ENCODE measurements at regions not wholly inside any gene's neighbourhood (a gene's known extent, or its start where the extent isn't known, plus 50 kb on each side); places are given as distances from the start of the nearest gene placed in this dataset.
"Not testable (repeated sequence)": the region's sequence is repeated elsewhere in the genome, so short reads cannot be mapped to it uniquely, and the experiment has no call there.

DNA sequence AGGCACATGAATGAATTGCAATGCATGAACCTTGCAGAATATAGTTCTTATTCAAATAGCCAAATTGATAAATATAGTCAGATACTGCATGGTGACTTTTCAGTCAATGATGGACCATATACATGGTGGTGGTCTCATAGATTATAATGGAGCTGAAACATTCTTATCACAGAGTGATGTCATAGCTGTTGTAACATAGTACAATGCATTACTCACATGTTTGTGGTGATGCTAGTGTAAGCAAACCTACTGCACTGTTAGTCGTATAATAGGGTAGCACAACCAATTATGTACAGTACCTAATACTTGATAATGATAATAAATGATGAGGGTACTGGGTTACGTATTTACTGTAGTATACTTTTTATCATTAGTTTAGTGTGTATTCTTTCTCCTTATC, 280.3 kb downstream of the BCAT1 start:
- no peak overlapping the region for H3K27ac ChIP-seq (ENCODE audit: low read depth, low read length)
- H3K9ac ChIP-seq (ENCODE audit: low read length): no peak overlapping the region
- H3K36me3 ChIP-seq (ENCODE audit: insufficient read depth, low read length): no peaks in the 10 kb centered on the region
- no peaks in the 10 kb centered on the region for H3K27me3 ChIP-seq (ENCODE audit: control insufficient read depth in 1 of 2, insufficient read depth in 2 of 2, low read length in 2 of 2)
- no peaks in the 10 kb centered on the region for H3K9me3 ChIP-seq (ENCODE audit: low read length)
- H3K4me3 ChIP-seq (ENCODE audit: low read depth in 1 of 2, low read length in 2 of 2): no peak overlapping the region
- no peaks in the 10 kb centered on the region for H3K4me1 ChIP-seq (ENCODE audit: insufficient read depth, low read length)

- Histone ChIP-seq H3K9me3 (ENCODE audit: low read length) (no peaks in the 10 kb centered on the region), H3K9ac (ENCODE audit: low read length) (no peak overlapping the region), H3K27ac (ENCODE audit: low read depth, low read length) (no peak overlapping the region), H3K36me3 (ENCODE audit: insufficient read depth, low read length) (no peaks in the 10 kb centered on the region), H3K4me1 (ENCODE audit: insufficient read depth, low read length) (no peaks in the 10 kb centered on the region), H3K4me3 (ENCODE audit: low read depth in 1 of 2, low read length in 2 of 2) (no peak overlapping the region), H3K27me3 (ENCODE audit: control insufficient read depth in 1 of 2, insufficient read depth in 2 of 2, low read length in 2 of 2) (no peaks in the 10 kb centered on the region)
These were observed 284.6 kb downstream of the BCAT1 start for GRCh38 chr12:24664161-24664880.

- H3K27me3 ChIP-seq (ENCODE audit: control insufficient read depth in 1 of 2, insufficient read depth in 2 of 2, low read length in 2 of 2): no peaks in the 10 kb centered on the region
- no peak overlapping the region for H3K27ac ChIP-seq (ENCODE audit: low read depth, low read length)
These were observed 287.2 kb downstream of the BCAT1 start for GRCh38 chr12:24661657-24662096.

GRCh38 chr12:24659016-24659415, 289.9 kb downstream of the BCAT1 start:
- H3K4me3 ChIP-seq (ENCODE audit: low read depth in 1 of 2, low read length in 2 of 2): no peak overlapping the region

More at GRCh38 chr12:24661657-24662096, 287.2 kb downstream of the BCAT1 start:
- H3K36me3 ChIP-seq (ENCODE audit: insufficient read depth, low read length): no peaks in the 10 kb centered on the region
- H3K4me3 ChIP-seq (ENCODE audit: low read depth in 1 of 2, low read length in 2 of 2): no peak overlapping the region
- H3K9me3 ChIP-seq (ENCODE audit: low read length): no peaks in the 10 kb centered on the region
- no peaks in the 10 kb centered on the region for H3K4me1 ChIP-seq (ENCODE audit: insufficient read depth, low read length)
- H3K9ac ChIP-seq (ENCODE audit: low read length): no peak overlapping the region

GRCh38 chr12:24654344-24654743, 294.6 kb downstream of the BCAT1 start:
- not testable (repeated sequence) for H3K27me3 ChIP-seq (ENCODE audit: control insufficient read depth in 1 of 2, insufficient read depth in 2 of 2, low read length in 2 of 2)

More at GRCh38 chr12:24659016-24659415, 289.9 kb downstream of the BCAT1 start:
- Histone ChIP-seq H3K4me1 (ENCODE audit: insufficient read depth, low read length) (no peaks in the 10 kb centered on the region), H3K27me3 (ENCODE audit: control insufficient read depth in 1 of 2, insufficient read depth in 2 of 2, low read length in 2 of 2) (no peaks in the 10 kb centered on the region), H3K9ac (ENCODE audit: low read length) (no peak overlapping the region), H3K27ac (ENCODE audit: low read depth, low read length) (no peak overlapping the region), H3K9me3 (ENCODE audit: low read length) (no peaks in the 10 kb centered on the region), H3K36me3 (ENCODE audit: insufficient read depth, low read length) (no peaks in the 10 kb centered on the region)

GRCh38 chr12:24649634-24650033, 299.3 kb downstream of the BCAT1 start:
- H3K9me3 ChIP-seq (ENCODE audit: low read length): no peaks in the 10 kb centered on the region
- H3K36me3 ChIP-seq (ENCODE audit: insufficient read depth, low read length): no peaks in the 10 kb centered on the region
- no peak overlapping the region for H3K9ac ChIP-seq (ENCODE audit: low read length)
- H3K4me1 ChIP-seq (ENCODE audit: insufficient read depth, low read length): no peaks in the 10 kb centered on the region
- no peak overlapping the region for H3K4me3 ChIP-seq (ENCODE audit: low read depth in 1 of 2, low read length in 2 of 2)
- no peaks in the 10 kb centered on the region for H3K27me3 ChIP-seq (ENCODE audit: control insufficient read depth in 1 of 2, insufficient read depth in 2 of 2, low read length in 2 of 2)
- H3K27ac ChIP-seq (ENCODE audit: low read depth, low read length): no peak overlapping the region

More at GRCh38 chr12:24654344-24654743, 294.6 kb downstream of the BCAT1 start:
- not testable (repeated sequence) for H3K36me3 ChIP-seq (ENCODE audit: insufficient read depth, low read length); H3K27ac ChIP-seq (ENCODE audit: low read depth, low read length); H3K9ac ChIP-seq (ENCODE audit: low read length); H3K4me3 ChIP-seq (ENCODE audit: low read depth in 1 of 2, low read length in 2 of 2); H3K4me1 ChIP-seq (ENCODE audit: insufficient read depth, low read length); H3K9me3 ChIP-seq (ENCODE audit: low read length)

GRCh38 chr12:24649209-24649608, 299.7 kb downstream of the BCAT1 start:
- no peak overlapping the region for H3K9ac ChIP-seq (ENCODE audit: low read length)
- H3K4me3 ChIP-seq (ENCODE audit: low read depth in 1 of 2, low read length in 2 of 2): no peak overlapping the region
- no peaks in the 10 kb centered on the region for H3K27me3 ChIP-seq (ENCODE audit: control insufficient read depth in 1 of 2, insufficient read depth in 2 of 2, low read length in 2 of 2)
- H3K9me3 ChIP-seq (ENCODE audit: low read length): no peaks in the 10 kb centered on the region
- H3K36me3 ChIP-seq (ENCODE audit: insufficient read depth, low read length): no peaks in the 10 kb centered on the region
- H3K4me1 ChIP-seq (ENCODE audit: insufficient read depth, low read length): no peaks in the 10 kb centered on the region
- H3K27ac ChIP-seq (ENCODE audit: low read depth, low read length): no peak overlapping the region

GRCh38 chr12:24645254-24645653, 303.6 kb downstream of the BCAT1 start:
- H3K36me3 ChIP-seq (ENCODE audit: insufficient read depth, low read length): no peaks in the 10 kb centered on the region
- H3K9ac ChIP-seq (ENCODE audit: low read length): no peak overlapping the region
- H3K9me3 ChIP-seq (ENCODE audit: low read length): no peaks in the 10 kb centered on the region
- H3K4me1 ChIP-seq (ENCODE audit: insufficient read depth, low read length): no peaks in the 10 kb centered on the region
- no peak overlapping the region for H3K4me3 ChIP-seq (ENCODE audit: low read depth in 1 of 2, low read length in 2 of 2)
- no peak overlapping the region for H3K27ac ChIP-seq (ENCODE audit: low read depth, low read length)
- no peaks in the 10 kb centered on the region for H3K27me3 ChIP-seq (ENCODE audit: control insufficient read depth in 1 of 2, insufficient read depth in 2 of 2, low read length in 2 of 2)

- H3K9me3 ChIP-seq (ENCODE audit: low read length): no peaks in the 10 kb centered on the region
These were observed 305.5 kb downstream of the BCAT1 start for GRCh38 chr12:24643120-24644119.

GRCh38 chr12:24639641-24640040, 309.3 kb downstream of the BCAT1 start:
- no peaks in the 10 kb centered on the region for H3K27me3 ChIP-seq (ENCODE audit: control insufficient read depth in 1 of 2, insufficient read depth in 2 of 2, low read length in 2 of 2)
- H3K9ac ChIP-seq (ENCODE audit: low read length): no peak overlapping the region
- no peaks in the 10 kb centered on the region for H3K9me3 ChIP-seq (ENCODE audit: low read length)

More at GRCh38 chr12:24643120-24644119, 305.5 kb downstream of the BCAT1 start:
- Histone ChIP-seq H3K27ac (ENCODE audit: low read depth, low read length) (no peak overlapping the region), H3K4me1 (ENCODE audit: insufficient read depth, low read length) (no peaks in the 10 kb centered on the region), H3K9ac (ENCODE audit: low read length) (no peak overlapping the region), H3K36me3 (ENCODE audit: insufficient read depth, low read length) (no peaks in the 10 kb centered on the region), H3K27me3 (ENCODE audit: control insufficient read depth in 1 of 2, insufficient read depth in 2 of 2, low read length in 2 of 2) (no peaks in the 10 kb centered on the region), H3K4me3 (ENCODE audit: low read depth in 1 of 2, low read length in 2 of 2) (no peak overlapping the region)

DNA sequence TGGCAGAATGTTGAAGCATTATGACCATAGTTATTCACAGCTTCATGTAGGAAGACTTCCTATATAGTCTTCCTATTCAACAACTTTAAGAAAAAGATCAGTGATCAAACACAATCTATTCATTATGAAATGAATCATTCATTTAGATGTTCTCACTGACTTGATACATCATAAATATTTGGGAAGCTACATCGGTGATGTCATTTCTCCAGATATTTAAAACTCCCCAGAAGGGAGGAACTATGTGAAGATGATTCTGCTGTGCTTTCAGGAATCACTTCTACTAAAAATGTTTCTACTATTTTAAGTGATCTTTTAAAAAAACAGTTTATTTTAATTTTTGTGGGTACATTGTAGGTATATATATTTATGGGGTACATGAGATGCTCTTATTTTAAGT, 316.4 kb downstream of the BCAT1 start:
- Histone ChIP-seq H3K4me1 (ENCODE audit: insufficient read depth, low read length) (no peaks in the 10 kb centered on the region), H3K9me3 (ENCODE audit: low read length) (no peaks in the 10 kb centered on the region), H3K27me3 (ENCODE audit: control insufficient read depth in 1 of 2, insufficient read depth in 2 of 2, low read length in 2 of 2) (no peaks in the 10 kb centered on the region), H3K36me3 (ENCODE audit: insufficient read depth, low read length) (no peaks in the 10 kb centered on the region), H3K4me3 (ENCODE audit: low read depth in 1 of 2, low read length in 2 of 2) (no peak overlapping the region), H3K27ac (ENCODE audit: low read depth, low read length) (no peak overlapping the region), H3K9ac (ENCODE audit: low read length) (no peak overlapping the region)

More at GRCh38 chr12:24639641-24640040, 309.3 kb downstream of the BCAT1 start:
- H3K4me3 ChIP-seq (ENCODE audit: low read depth in 1 of 2, low read length in 2 of 2): no peak overlapping the region
- H3K4me1 ChIP-seq (ENCODE audit: insufficient read depth, low read length): no peaks in the 10 kb centered on the region
- H3K27ac ChIP-seq (ENCODE audit: low read depth, low read length): no peak overlapping the region
- no peaks in the 10 kb centered on the region for H3K36me3 ChIP-seq (ENCODE audit: insufficient read depth, low read length)
